GM18511 (cell line): ENCODE measurements at regions not wholly inside any gene's neighbourhood (a gene's known extent, or its start where the extent isn't known, plus 50 kb on each side); places are given as distances from the start of the nearest gene placed in this dataset.
"Not testable (repeated sequence)": the region's sequence is repeated elsewhere in the genome, so short reads cannot be mapped to it uniquely, and the experiment has no call there.

Experiments
- ATAC-seq: cut with Tn5 transposase; IDR thresholded peaks from one replicate; pipeline ENCODE4 v1.9.1; 2021; ENCODE audit warnings: mild to moderate bottlenecking, moderate library complexity; ENCODE audit not compliant: unreplicated experiment

- ATAC-seq, result no peak
These were observed 500.1 kb downstream of the CCDC171 start for GRCh38 chr9:16052757-16053530.

GRCh38 chr9:16057541-16057940 is 504.7 kb downstream of the CCDC171 start:
- no peak for ATAC-seq

DNA sequence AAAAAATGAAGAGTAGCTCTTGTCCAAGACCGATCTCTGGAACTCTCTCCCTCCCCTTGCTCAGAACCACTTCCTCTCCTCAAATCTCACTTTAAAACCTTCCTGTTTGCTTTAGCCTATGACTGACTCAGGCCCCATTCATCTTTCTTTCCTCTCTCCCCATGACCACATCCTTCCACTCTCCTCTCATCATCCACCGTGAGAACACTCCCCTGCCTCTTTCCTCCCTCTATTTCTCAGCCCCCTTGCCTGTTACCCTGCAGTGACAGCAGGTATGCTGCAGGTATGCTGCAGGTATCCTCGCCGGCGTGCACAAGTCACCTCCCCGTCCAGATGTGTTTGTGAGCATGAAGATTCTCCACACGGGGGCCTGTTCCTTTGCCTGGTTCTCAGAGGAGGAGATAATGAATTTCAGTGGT is 505.3 kb downstream of the CCDC171 start:
- no peak for ATAC-seq

DNA sequence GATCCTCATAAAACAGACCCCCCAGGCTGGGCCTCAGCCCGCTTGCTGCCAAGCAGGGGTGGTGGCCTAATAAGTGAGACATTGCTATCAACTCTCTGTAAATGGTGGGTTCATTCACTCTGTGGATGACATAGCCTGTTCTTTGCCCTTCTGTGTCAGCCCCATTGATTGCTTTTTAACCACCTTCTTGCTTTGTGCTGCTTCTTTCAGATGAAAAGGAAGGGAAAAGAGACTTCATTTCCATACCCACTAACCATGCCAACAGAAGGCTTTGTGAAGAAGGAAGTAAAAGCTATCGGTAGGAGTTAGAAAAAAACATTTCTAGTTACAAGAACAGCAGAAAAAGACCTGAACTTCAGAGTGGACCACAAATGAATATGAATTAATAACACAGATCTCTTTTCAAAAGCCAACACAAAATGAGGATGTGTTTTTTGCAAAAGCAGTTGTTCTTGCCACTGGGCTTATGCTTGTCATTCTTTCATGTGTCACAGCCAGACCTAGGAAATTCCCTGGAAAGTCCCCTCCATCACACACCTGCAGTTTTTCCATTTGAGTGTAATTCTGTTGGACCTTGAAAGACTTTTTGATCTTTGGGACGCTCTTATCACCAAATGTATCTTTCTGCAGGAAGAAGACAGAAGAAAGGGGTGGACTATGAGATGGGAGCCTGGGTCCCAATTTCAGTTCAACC is 507.7 kb downstream of the CCDC171 start:
- peak; percentile 54 for ATAC-seq

GRCh38 chr9:16062542-16063240 is 509.8 kb downstream of the CCDC171 start:
- ATAC-seq, result no peak

- no peak for ATAC-seq
These were observed 510.4 kb downstream of the CCDC171 start for GRCh38 chr9:16063241-16063591.

DNA sequence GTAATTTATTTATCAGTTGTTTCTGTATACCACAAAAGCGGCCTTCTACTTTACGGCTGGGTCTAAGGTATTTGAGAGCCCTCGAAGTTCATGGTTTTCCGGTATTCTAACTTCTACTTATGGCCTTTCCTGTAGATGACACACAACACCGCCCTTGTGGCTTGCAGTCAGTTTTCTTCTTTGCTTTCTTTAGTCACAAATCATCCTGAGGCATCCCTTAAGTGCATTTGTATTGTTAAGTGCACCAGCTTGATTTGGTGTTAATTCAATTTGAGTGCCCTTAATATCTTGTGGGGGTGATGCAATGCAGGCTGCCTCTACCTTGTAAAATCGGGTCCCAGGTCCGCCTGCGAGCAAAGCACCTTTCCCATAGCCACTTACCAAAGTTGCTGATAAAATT is 511.9 kb downstream of the CCDC171 start:
- ATAC-seq, result no peak

GRCh38 chr9:16066201-16066600 is 513.4 kb downstream of the CCDC171 start:
- ATAC-seq, result not testable (repeated sequence)

DNA sequence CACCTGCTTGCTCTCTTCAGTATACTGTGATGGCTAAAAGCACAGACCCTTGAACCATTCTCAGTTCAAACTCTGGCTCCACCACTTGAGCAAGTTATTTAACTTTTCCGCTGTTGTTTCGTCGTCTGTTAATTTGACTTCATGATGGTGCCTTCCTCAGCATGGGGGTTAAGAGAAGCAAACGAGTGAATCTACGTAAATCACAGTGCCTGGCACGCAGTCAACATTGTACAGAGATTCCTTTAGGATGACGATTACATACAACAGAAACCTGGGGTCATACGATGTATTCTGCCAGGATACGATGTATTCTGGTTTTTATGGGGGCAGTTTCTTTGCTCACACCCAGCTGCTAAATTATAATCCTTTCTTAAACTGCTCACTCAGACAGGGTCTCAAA is 515.6 kb downstream of the CCDC171 start:
- ATAC-seq, result no peak

DNA sequence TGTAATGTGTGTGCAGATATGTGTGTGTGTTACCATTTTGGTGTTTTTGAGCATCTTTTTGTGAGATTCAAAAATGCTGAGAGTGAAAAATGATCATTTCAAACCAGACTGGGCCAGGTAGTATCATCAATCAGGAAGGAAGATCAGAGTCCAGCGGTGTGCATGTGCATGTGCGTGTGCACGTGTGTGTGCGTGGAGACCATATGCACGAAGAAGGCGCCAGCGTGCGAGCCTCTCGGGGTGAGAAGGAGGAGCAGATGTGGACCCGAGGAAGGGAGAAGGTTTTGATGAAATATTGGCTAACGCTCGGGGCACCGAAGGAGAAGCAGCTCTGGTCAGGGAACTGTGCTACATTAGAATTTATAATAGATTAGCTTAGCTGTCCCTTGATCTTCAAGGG is 516.4 kb downstream of the CCDC171 start:
- no peak for ATAC-seq

DNA sequence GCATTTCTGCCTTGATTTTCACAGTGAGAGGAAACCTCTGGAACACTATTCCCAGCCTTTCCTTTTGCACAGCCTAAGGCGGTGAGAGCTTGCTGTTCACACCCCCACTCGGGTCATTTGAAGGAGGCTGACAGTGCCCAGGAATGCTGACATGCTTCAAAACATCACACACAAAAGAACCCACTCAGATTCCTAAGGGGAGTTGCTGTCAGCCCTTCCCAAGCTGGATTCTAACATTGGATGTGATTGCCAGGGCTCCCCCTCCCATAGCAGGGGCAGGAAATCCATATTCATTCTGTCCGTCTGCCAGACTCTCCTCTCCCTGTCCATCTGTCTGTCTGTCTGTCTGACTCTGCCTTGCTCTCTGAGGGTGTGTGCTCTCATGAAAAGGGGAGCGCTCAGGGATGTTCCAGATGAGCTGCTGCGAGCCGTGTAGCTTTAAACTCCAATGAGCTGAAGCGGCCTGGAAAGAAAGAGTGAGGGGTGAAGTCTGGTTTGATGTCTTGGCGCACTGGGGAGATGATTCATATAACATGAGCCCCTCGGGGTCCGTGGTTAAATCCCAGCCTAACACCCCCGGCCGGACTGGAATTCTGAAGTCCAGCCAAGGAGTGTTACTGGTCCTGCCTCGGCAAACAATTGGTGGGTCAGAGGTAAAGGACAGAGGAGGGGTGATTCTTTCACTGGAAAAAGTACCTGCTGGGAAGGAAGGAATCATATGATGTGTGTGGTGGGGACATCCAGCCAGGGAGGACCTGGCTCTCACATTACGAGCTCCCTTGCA is 517.0 kb downstream of the CCDC171 start:
- ATAC-seq, result no peak

- ATAC-seq, result no peak
These were observed 517.8 kb downstream of the CCDC171 start for GRCh38 chr9:16070455-16071145.

DNA sequence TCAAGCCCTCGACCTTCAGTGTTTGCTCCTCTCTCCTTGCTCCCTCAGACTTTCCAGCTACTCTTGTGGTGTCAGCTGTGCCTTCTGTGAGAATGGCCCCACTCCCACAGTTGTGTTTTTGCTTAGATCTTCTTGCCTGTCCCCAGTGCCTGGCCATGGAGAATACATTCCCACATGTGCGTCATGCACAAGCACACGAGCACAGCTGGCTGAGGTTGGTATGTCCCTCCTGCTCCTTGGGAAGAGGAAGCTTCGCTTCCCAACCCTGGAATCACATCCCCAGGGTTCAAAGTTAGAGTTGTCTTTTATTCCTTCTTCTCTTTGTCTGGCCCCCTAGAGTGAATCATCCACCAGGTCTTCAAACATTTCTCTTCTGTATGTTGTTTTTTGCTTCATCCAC is 518.6 kb downstream of the CCDC171 start:
- ATAC-seq, result no peak

DNA sequence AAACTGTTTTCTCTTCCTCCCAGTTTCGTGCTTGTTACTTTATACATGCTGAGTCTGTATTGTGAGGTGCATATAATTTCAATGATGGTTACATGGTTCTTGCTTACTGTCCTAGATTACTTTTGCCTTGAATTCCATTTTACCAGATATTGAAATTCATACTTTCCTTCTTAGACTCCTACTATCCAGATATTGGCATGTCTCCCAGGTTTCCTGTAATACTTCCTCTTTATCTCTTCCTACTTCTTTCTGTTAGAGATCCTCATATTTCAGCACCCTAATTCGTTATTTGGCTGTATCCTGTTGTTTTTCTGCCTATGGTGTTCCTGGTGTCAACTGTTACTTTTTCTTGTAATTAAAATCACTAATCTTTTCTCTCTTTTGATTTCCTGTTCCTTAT is 522.1 kb downstream of the CCDC171 start:
- ATAC-seq, result no peak

DNA sequence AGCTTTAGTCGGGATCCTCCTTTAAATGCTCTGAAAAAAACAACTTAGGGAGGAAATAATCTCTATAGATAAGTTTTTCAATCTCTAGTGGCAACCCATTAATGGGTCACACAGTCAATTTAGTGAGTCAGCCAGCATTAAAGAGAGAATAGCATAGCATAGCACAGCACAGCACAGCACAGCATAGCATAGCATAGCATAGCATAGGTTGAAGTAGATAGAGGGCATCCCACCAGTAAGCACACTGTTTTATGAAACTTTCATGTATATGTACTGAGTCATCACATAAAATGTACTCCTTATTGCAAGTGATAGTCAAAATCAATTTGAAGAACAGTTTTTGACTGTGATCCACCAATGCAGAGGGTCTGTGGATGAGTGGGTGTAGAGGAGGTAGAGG is 522.9 kb downstream of the CCDC171 start:
- ATAC-seq, result no peak

DNA sequence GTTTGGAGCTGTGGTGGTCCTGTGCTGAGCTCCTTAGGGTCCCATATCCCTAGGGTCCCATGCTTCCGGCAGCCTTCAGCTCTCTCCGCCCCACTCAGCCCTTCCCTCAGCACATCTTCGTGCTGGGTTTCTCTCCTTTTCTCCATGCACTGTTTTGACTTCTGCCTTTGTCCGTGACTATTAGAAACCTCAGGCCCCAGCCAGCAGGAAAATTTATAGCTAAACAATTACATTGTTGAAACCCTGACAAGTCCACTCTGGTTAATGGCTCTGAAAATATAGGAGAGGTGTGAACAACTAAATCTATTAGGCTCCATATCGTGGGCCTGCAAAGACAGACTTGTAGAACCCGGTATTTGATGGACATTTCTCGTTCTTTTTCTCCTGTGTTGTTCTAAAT is 523.7 kb downstream of the CCDC171 start:
- ATAC-seq, result no peak

- no peak for ATAC-seq
These were observed 530.0 kb downstream of the CCDC171 start for GRCh38 chr9:16082796-16083195.

- no peak for ATAC-seq
These were observed 532.4 kb downstream of the CCDC171 start for GRCh38 chr9:16085167-16085726.

GRCh38 chr9:16090907-16091629 is 538.2 kb downstream of the CCDC171 start:
- no peak for ATAC-seq
